H1 (cell line): ENCODE measurements at regions not wholly inside any gene's neighbourhood (a gene's known extent, or its start where the extent isn't known, plus 50 kb on each side); places are given as distances from the start of the nearest gene placed in this dataset.

Experiments
- CHD2 ChIP-seq: IDR thresholded peaks from 2 replicates; pipeline ENCODE4 v1.6.1; 2012; ENCODE audit warnings: low read length, improper control_type of control experiment
- CTCF ChIP-seq, 3 experiments: IDR thresholded peaks; 1 replicate in 2 of 3; 2 replicates in 1 of 3; pipeline versions ENCODE4 v1.5.1 to v1.6.1; 2011; ENCODE audit warnings: low read length in 3 of 3, mild to moderate bottlenecking in 3 of 3, inconsistent platforms in 2 of 3, low read depth in 1 of 3, moderate library complexity in 1 of 3; ENCODE audit not compliant: insufficient read depth in 1 of 3; ENCODE audit errors: control extremely low read depth in 1 of 3
- EP300 ChIP-seq, 2 experiments: IDR thresholded peaks; 1 replicate in 1 of 2; 2 replicates in 1 of 2; pipeline ENCODE4 v1.6.1; 2011 to 2012; ENCODE audit warnings: low read depth in 2 of 2, low read length in 2 of 2, mild to moderate bottlenecking in 2 of 2, borderline replicate concordance in 1 of 2, inconsistent platforms in 1 of 2, moderate library complexity in 1 of 2
- HDAC2 ChIP-seq, 2 experiments: fragments of 300-600 bp in 1 of 2; sonication (generic) in 1 of 2; IDR thresholded peaks; 2 replicates each; pipeline ENCODE4 v1.6.1; 2011 to 2012; ENCODE audit warnings: low read depth in 2 of 2, low read length in 2 of 2, mild to moderate bottlenecking in 2 of 2, moderate library complexity in 2 of 2, borderline replicate concordance in 1 of 2, inconsistent platforms in 1 of 2
- JUN ChIP-seq: IDR thresholded peaks from 2 replicates; pipeline ENCODE4 v1.6.1; 2011; ENCODE audit warnings: low read depth, mild to moderate bottlenecking, improper control_type of control experiment, low read length
- KDM1A ChIP-seq: fragments of 200-600, 300-600 bp; sonication (generic); IDR thresholded peaks from 2 replicates; pipeline ENCODE4 v1.7.1; 2016; ENCODE audit warnings: mild to moderate bottlenecking, low read length, borderline replicate concordance
- PHF8 ChIP-seq: fragments of 200-600 bp; sonication (generic); conservative IDR thresholded peaks from 2 replicates; pipeline ENCODE4 v1.7.1; 2012; ENCODE audit warnings: low read depth, mild to moderate bottlenecking, inconsistent platforms, low read length, moderate library complexity
- POLR2A ChIP-seq, 2 experiments: IDR thresholded peaks; 1 replicate in 1 of 2; 2 replicates in 1 of 2; pipeline ENCODE4 v1.6.1; 2011; ENCODE audit warnings: low read depth in 2 of 2, low read length in 2 of 2, mild to moderate bottlenecking in 2 of 2; ENCODE audit errors: control extremely low read depth in 1 of 2
- RFX5 ChIP-seq: IDR thresholded peaks from 2 replicates; pipeline ENCODE4 v1.6.1; 2011; ENCODE audit warnings: low read depth, low read length, improper control_type of control experiment, borderline replicate concordance

- TF ChIP-seq CTCF (IDR thresholded peaks at IDR 0.05; ENCODE audit: control extremely low read depth in 1 of 3, insufficient read depth in 1 of 3, low read depth in 1 of 3, low read length in 3 of 3) = no peak
- TF ChIP-seq EP300 (IDR thresholded peaks at IDR 0.05; ENCODE audit: borderline replicate concordance in 1 of 2, low read depth in 2 of 2, low read length in 2 of 2) = no peak
- no peak for TF ChIP-seq RFX5
- no peak for TF ChIP-seq JUN
- TF ChIP-seq HDAC2 (IDR thresholded peaks at IDR 0.05; ENCODE audit: borderline replicate concordance in 1 of 2, low read depth in 2 of 2, low read length in 2 of 2) = no peak
- TF ChIP-seq KDM1A = no peak
- TF ChIP-seq CHD2 = no peak
- TF ChIP-seq PHF8 = no peak
- no peak for TF ChIP-seq POLR2A (IDR thresholded peaks at IDR 0.05; ENCODE audit: control extremely low read depth in 1 of 2, low read depth in 2 of 2, low read length in 2 of 2)
Observed at GRCh38 chr1:164961715-164962114, 394.8 kb downstream of the LMX1A start.
